Neural progenitor cell (in vitro differentiated cells): ENCODE measurements at regions not wholly inside any gene's neighbourhood (a gene's known extent, or its start where the extent isn't known, plus 50 kb on each side); places are given as distances from the start of the nearest gene placed in this dataset.

Experiments
- CTCF ChIP-seq: fragments of 200-600 bp; sonication (generic); IDR thresholded peaks from 2 replicates; pipeline ENCODE4 v1.5.1; 2017; ENCODE audit warnings: antibody characterized with exemption, mild to moderate bottlenecking
- EZH2 ChIP-seq: fragments of 200-600 bp; sonication (generic); IDR thresholded peaks from 2 replicates; pipeline ENCODE4 v1.6.1; 2017; ENCODE audit warnings: antibody characterized with exemption, mild to moderate bottlenecking, moderate library complexity
- EZH2phosphoT487 ChIP-seq: fragments of 200-600 bp; sonication (generic); IDR thresholded peaks from 2 replicates; pipeline ENCODE4 v1.6.1; 2017; ENCODE audit warnings: antibody characterized with exemption

GRCh38 chr12:107487011-107487680 lies 198.5 kb upstream of the PWP1 start:
- no peak for TF ChIP-seq CTCF
- no peak for TF ChIP-seq EZH2phosphoT487
- no peak for TF ChIP-seq EZH2
